ENCODE measurements at regions not wholly inside any gene's neighbourhood (a gene's known extent, or its start where the extent isn't known, plus 50 kb on each side); places are given as distances from the start of the nearest gene placed in this dataset.
"Not testable (repeated sequence)": the region's sequence is repeated elsewhere in the genome, so short reads cannot be mapped to it uniquely, and the experiment has no call there.

GRCh38 chr3:5692446-5692845 is 504.9 kb downstream of the EDEM1 start:
- no peak for DNase-seq (ENCODE audit: low spot score)

DNA sequence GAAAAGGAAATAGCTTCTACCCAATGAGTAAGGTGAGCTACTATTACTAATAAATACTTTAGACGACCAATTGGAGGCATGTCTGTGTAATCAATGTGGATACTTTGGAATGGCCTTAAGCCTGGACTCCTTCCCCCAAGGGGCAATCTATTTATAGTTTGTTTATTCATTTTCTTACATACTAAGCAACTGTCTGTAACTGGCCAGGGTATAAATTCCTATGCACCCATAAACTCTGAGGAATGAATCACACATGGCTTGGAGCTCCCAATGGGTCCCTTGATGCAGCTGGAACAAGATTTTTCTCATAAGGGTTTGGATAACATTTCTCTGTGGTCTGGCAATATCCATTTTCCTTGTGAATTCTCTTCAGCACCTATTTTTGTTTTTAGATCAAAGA is 506.8 kb downstream of the EDEM1 start:
- no peak for DNase-seq (ENCODE audit: low spot score)

- no peak for DNase-seq (ENCODE audit: low spot score)
Observed at GRCh38 chr3:5698851-5699250, 511.3 kb downstream of the EDEM1 start.

DNA sequence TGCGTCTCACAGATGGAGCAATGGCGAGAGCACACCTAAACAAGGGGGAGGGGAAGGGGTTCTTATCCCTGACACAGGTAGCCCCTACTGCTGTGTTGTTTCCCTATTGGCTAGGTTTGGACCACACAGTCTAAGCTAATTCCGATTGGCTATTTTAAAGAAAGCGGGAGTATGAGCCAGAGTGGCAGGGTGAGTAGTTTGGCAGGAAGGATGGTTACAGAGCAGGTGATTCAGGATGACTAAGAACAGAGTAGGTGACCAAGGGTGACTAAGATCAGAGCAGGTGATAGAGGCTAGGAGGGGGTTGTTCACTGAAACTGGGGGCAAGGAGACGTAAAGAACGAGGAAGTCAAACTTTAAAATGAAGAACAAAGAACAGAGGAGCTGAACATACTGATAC is 511.8 kb downstream of the EDEM1 start:
- no peak for DNase-seq (ENCODE audit: low spot score)

- DNase-seq (ENCODE audit: low spot score), result no peak
Observed at GRCh38 chr3:5699811-5700210, 512.3 kb downstream of the EDEM1 start.

DNA sequence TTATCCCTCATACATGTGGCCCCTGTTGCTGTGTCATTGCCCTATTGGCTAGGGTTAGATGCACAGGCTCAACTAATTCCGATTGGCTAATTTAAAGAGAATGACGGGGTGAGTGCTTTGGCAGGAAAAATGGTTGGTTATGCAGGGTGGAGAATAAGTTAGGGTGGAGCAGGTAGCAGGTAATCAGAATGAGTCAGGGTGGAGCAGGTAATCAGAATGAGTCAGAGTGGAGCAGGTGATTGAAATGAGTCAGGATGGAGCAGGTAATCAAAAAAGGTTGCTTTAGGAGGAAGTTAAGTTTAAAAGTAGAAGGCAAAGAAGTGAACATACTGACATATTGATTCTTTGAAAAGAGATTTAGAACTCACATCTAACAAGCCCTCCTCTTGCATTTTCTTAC is 513.5 kb downstream of the EDEM1 start:
- DNase-seq (ENCODE audit: low spot score), result not testable (repeated sequence)

- no peak for DNase-seq (ENCODE audit: low spot score)
Observed at GRCh38 chr3:5707794-5708193, 520.3 kb downstream of the EDEM1 start.

GRCh38 chr3:5709714-5710113 is 522.2 kb downstream of the EDEM1 start:
- no peak for DNase-seq (ENCODE audit: low spot score)

DNA sequence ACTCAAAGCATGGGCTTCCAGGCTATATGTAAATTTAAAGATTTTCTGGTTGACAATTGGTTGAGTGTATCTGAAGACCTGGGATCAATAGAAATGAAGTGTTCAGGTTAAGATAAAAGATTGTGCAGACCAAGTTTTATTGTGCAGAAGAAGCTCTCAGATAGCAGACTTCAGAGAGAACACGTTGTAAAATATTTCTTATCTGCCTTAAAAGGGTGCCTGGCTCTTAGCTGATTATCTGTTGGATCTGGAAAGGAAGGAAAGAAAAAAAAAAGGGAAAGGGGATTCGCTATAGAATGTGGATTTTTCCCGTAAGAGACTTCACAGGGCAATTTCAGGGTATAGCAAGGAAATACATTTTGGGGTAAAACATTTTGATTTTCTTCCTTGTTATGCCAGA is 523.2 kb downstream of the EDEM1 start:
- no peak for DNase-seq (ENCODE audit: low spot score)

GRCh38 chr3:5717254-5717653 is 529.7 kb downstream of the EDEM1 start:
- no peak for DNase-seq (ENCODE audit: low spot score)

DNA sequence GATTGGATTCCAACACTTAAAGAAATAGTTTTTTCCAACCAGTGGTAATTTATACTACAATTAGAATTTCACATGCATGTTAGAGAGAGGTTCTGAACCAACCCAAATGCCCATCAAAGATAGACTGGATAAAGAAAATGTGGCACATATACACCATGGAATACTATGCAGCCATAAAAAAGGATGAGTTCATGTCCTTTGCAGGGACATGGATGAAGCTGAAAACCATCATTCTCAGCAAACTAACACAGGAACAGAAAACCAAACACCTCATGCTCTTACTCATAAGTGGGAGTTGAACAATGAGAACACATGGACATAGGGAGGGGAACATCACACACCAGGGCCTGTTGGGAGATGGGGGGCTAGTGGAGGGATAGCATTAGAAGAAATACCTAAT is 532.2 kb downstream of the EDEM1 start:
- not testable (repeated sequence) for DNase-seq (ENCODE audit: low spot score)

- DNase-seq (ENCODE audit: low spot score), result no peak
Observed at GRCh38 chr3:5725801-5726200, 538.3 kb downstream of the EDEM1 start.

DNA sequence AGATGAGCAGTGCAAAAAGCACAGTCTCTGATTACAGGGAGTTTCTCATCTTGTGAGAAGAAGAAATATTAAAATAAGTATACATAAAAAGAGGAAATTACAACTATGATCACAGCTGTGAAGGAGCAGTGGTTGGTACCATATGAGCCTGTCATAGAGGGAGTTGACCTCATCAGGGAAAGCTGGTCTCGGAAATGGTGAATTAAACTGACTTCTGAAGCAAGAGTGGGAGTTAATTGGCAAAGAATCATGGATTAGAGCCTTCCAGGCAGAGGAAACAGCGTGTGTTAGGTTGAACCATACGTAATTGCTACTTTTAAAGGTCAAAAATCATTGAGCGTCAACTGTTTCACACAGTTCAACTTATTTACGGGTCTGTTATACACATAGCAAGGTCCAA is 539.1 kb downstream of the EDEM1 start:
- no peak for DNase-seq (ENCODE audit: low spot score)

DNA sequence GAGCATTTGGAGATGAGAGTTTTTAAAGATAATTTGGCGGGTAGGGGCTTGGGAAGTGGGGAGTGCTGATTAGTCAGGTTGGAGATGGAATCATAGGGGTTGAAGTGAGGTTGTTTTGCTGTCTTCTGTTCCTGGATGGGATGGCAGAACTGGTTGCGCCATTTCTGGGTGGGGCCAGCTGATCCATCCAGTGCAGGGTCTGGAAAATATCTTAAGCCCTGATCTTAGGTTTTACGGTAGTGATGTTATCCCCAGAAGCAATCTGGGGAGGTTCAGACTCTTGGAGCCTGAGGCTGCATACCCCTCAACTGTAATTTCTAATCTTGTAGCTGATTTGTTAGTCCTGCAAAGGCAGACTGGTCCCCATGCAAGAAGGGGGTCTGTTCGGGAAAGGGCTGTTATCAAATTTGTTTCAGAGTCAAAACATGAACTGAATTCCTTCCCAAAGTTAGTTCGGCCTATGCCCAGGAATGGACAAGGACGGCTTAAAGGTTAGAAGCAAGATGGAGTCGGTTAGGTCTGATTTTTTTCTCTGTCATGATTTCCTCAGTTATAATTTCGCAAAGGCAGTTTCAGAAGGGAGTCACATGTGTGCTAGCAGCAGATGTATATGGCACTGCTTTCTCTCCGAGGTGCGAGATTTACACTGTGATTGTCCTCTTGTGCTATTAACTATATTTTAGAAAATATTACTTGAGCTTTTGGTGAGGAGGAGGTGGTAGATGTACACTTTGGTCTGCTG is 540.4 kb downstream of the EDEM1 start:
- no peak for DNase-seq (ENCODE audit: low spot score)

- DNase-seq (ENCODE audit: low spot score), result no peak
Observed at GRCh38 chr3:5729852-5730251, 542.3 kb downstream of the EDEM1 start.

- no peak for DNase-seq (ENCODE audit: low spot score)
Observed at GRCh38 chr3:5731100-5731499, 543.6 kb downstream of the EDEM1 start.

DNA sequence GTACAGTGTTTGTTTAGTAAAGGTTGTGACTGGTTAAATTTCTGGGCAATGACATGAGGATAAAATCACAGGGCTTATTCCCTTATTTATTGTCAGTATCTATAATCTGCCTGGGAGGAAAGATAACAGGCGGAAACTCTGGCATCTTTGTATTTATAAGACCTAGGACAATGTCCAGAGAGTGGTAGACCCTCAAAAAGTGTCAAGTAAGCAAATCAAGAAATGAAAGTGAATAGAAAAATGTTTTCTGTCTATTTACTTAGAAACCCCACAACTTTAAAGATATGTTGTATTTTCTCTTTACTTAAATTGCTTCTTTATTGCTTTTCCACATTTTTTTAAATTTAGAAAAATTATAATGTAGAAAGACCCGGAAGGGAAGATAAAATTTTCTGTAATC is 544.6 kb downstream of the EDEM1 start:
- no peak for DNase-seq (ENCODE audit: low spot score)

DNA sequence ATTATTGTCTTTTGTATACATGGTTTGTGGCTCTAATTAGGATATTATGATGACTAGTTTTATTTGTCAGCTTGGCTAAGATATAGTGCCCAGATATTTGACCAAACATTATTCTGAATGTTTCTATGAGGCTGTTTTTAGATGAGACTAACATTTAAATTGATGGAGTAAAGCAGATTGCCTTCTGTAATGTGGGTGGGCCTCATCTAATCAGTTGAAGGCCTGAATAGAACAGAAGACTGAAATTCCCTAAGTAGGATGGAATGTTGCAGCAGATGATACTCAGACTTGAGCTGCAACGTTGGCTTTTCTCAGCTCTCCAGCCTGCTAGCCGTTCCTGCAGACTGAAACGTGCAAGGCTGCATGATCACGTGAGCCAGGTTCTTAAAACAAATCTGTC is 546.5 kb downstream of the EDEM1 start:
- no peak for DNase-seq (ENCODE audit: low spot score)

- DNase-seq (ENCODE audit: low spot score), result no peak
Observed at GRCh38 chr3:5735896-5736295, 548.4 kb downstream of the EDEM1 start.

DNA sequence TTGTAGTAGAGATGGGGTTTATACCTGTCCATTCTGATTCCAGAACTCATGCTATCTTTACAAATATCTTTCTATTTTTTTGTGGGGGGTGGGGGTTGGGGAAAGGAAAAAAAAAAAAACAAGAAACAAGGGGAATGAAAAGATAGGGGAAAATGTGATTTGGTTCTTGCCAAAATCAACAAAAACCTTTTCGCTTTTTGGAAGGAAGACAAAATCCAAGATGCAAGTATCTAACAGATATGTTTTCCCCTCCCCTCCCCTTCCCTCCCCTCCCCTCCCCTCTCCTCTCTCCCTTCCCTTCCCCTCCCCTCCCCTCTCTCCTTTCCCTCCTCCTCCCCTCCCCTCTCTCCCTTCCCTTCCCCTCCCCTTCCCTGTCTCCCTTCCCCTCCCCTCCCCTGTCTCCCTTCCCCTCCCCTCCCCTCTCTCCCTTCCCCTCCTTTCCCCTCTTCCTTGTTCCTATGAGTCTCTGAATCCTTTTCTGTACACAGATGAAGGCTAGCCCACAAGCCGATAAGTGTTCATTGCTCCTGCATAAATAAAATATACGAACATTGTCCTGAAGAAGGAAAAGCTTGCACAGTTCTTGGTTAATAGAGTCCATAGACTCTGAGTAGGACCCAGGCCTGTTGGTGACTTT is 551.9 kb downstream of the EDEM1 start:
- DNase-seq (ENCODE audit: low spot score), result no peak

GRCh38 chr3:5739949-5740348 is 552.4 kb downstream of the EDEM1 start:
- no peak for DNase-seq (ENCODE audit: low spot score)

DNA sequence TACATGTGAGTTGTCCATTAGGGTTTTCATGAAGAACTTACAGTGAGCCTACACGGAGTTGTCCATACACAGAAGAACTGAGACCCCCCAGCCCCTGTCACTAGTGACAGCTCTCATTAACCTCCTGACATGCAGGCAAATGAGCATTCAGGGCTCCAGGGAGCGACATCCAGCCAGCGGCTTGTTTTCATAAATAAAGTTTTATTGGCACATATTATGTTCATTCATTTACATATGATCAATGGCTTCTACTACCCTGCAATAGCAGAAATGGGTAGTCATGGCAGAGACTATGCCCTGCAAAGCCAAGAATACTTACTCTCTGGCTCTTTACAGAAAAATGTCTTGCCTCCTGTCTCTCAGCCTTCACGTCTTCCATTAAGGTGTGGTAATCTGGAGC is 553.5 kb downstream of the EDEM1 start:
- no peak for DNase-seq (ENCODE audit: low spot score)

DNA sequence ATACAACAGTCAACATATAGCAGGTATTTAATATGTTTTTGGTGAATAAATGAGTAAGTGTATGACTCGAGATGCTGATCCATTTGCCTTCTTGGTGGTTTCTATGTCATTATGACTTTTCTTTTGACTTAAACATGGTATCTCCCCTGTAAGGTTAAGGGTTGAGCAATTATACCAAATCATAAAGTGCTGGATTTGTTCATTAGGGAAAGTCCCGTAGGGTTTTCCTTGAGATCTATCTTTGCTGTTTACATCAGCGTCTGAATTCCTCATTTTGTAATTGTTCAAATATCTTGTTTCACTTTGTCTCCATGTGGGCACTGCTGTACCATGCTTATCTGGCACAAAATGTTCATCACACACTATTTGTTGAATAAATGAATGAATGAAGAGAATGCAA is 562.6 kb downstream of the EDEM1 start:
- no peak for DNase-seq (ENCODE audit: low spot score)

All from germinal center (tissue), 1 donor.